ENCODE measurements at regions not wholly inside any gene's neighbourhood (a gene's known extent, or its start where the extent isn't known, plus 50 kb on each side); places are given as distances from the start of the nearest gene placed in this dataset.
"Not testable (repeated sequence)": the region's sequence is repeated elsewhere in the genome, so short reads cannot be mapped to it uniquely, and the experiment has no call there.

GRCh38 chr2:23042216-23042906 is 342.6 kb upstream of the KLHL29 start:
- H3K4me3 ChIP-seq (ENCODE audit: insufficient read length, low read depth), result no peak overlapping the region
- no peaks in the 10 kb centered on the region for H3K36me3 ChIP-seq (ENCODE audit: insufficient read depth, insufficient read length, low read length)
- H3K4me1 ChIP-seq (ENCODE audit: insufficient read depth, insufficient read length), result no peaks in the 10 kb centered on the region
- no peak for DNase-seq (ENCODE audit: low read depth, low spot score)
- H3K27me3 ChIP-seq (ENCODE audit: insufficient read depth, insufficient read length), result no peaks in the 10 kb centered on the region
- H3K9ac ChIP-seq (ENCODE audit: insufficient read length, low read depth), result no peak overlapping the region
- TF ChIP-seq ZNF274 (IDR thresholded peaks at IDR 0.05; ENCODE audit: low read depth, low read length), result no peak
- no peak for TF ChIP-seq YY1 (IDR thresholded peaks at IDR 0.05; ENCODE audit: insufficient read depth, insufficient read length)
- TF ChIP-seq SUZ12 (IDR thresholded peaks at IDR 0.05; ENCODE audit: extremely low read depth, insufficient read depth, insufficient read length), result no peak
- no peaks in the 10 kb centered on the region for H3K9me3 ChIP-seq (ENCODE audit: insufficient read depth, low read length)

GRCh38 chr2:23050388-23050787 is 334.6 kb upstream of the KLHL29 start:
- no peaks in the 10 kb centered on the region for H3K9me3 ChIP-seq (ENCODE audit: insufficient read depth, low read length)
- H3K4me3 ChIP-seq (ENCODE audit: insufficient read length, low read depth), result no peak overlapping the region
- DNase-seq (ENCODE audit: low read depth, low spot score), result no peak
- no peaks in the 10 kb centered on the region for H3K27me3 ChIP-seq (ENCODE audit: insufficient read depth, insufficient read length)
- H3K4me1 ChIP-seq (ENCODE audit: insufficient read depth, insufficient read length), result no peaks in the 10 kb centered on the region
- TF ChIP-seq YY1 (IDR thresholded peaks at IDR 0.05; ENCODE audit: insufficient read depth, insufficient read length), result no peak
- no peak for TF ChIP-seq SUZ12 (IDR thresholded peaks at IDR 0.05; ENCODE audit: extremely low read depth, insufficient read depth, insufficient read length)
- no peak for TF ChIP-seq ZNF274 (IDR thresholded peaks at IDR 0.05; ENCODE audit: low read depth, low read length)
- no peak overlapping the region for H3K9ac ChIP-seq (ENCODE audit: insufficient read length, low read depth)
- H3K36me3 ChIP-seq (ENCODE audit: insufficient read depth, insufficient read length, low read length), result no peaks in the 10 kb centered on the region

GRCh38 chr2:23053601-23054000 is 331.4 kb upstream of the KLHL29 start:
- H3K4me3 ChIP-seq (ENCODE audit: insufficient read length, low read depth), result no peak overlapping the region
- no peaks in the 10 kb centered on the region for H3K36me3 ChIP-seq (ENCODE audit: insufficient read depth, insufficient read length, low read length)
- no peak overlapping the region for H3K9ac ChIP-seq (ENCODE audit: insufficient read length, low read depth)
- no peaks in the 10 kb centered on the region for H3K4me1 ChIP-seq (ENCODE audit: insufficient read depth, insufficient read length)
- no peaks in the 10 kb centered on the region for H3K27me3 ChIP-seq (ENCODE audit: insufficient read depth, insufficient read length)
- no peak for TF ChIP-seq ZNF274 (IDR thresholded peaks at IDR 0.05; ENCODE audit: low read depth, low read length)
- TF ChIP-seq YY1 (IDR thresholded peaks at IDR 0.05; ENCODE audit: insufficient read depth, insufficient read length), result no peak
- no peak for TF ChIP-seq SUZ12 (IDR thresholded peaks at IDR 0.05; ENCODE audit: extremely low read depth, insufficient read depth, insufficient read length)
- no peaks in the 10 kb centered on the region for H3K9me3 ChIP-seq (ENCODE audit: insufficient read depth, low read length)
- DNase-seq (ENCODE audit: low read depth, low spot score), result no peak

GRCh38 chr2:23055251-23055650 is 329.7 kb upstream of the KLHL29 start:
- no peak overlapping the region for H3K9ac ChIP-seq (ENCODE audit: insufficient read length, low read depth)
- H3K4me1 ChIP-seq (ENCODE audit: insufficient read depth, insufficient read length), result no peaks in the 10 kb centered on the region
- DNase-seq (ENCODE audit: low read depth, low spot score), result no peak
- H3K9me3 ChIP-seq (ENCODE audit: insufficient read depth, low read length), result no peaks in the 10 kb centered on the region
- no peak overlapping the region for H3K4me3 ChIP-seq (ENCODE audit: insufficient read length, low read depth)
- no peaks in the 10 kb centered on the region for H3K27me3 ChIP-seq (ENCODE audit: insufficient read depth, insufficient read length)
- no peaks in the 10 kb centered on the region for H3K36me3 ChIP-seq (ENCODE audit: insufficient read depth, insufficient read length, low read length)
- TF ChIP-seq ZNF274 (IDR thresholded peaks at IDR 0.05; ENCODE audit: low read depth, low read length), result no peak
- no peak for TF ChIP-seq SUZ12 (IDR thresholded peaks at IDR 0.05; ENCODE audit: extremely low read depth, insufficient read depth, insufficient read length)
- TF ChIP-seq YY1 (IDR thresholded peaks at IDR 0.05; ENCODE audit: insufficient read depth, insufficient read length), result no peak

- not testable (repeated sequence) for DNase-seq (ENCODE audit: low read depth, low spot score); H3K4me3 ChIP-seq (ENCODE audit: insufficient read length, low read depth); H3K9ac ChIP-seq (ENCODE audit: insufficient read length, low read depth); H3K36me3 ChIP-seq (ENCODE audit: insufficient read depth, insufficient read length, low read length); H3K4me1 ChIP-seq (ENCODE audit: insufficient read depth, insufficient read length); H3K27me3 ChIP-seq (ENCODE audit: insufficient read depth, insufficient read length); H3K9me3 ChIP-seq (ENCODE audit: insufficient read depth, low read length)
Measured at GRCh38 chr2:23056846-23057245, 328.1 kb upstream of the KLHL29 start.

GRCh38 chr2:23058435-23058834 is 326.5 kb upstream of the KLHL29 start:
- Histone ChIP-seq H3K27me3 (ENCODE audit: insufficient read depth, insufficient read length) (no peaks in the 10 kb centered on the region), H3K4me3 (ENCODE audit: insufficient read length, low read depth) (no peak overlapping the region), H3K9me3 (ENCODE audit: insufficient read depth, low read length) (no peaks in the 10 kb centered on the region), H3K9ac (ENCODE audit: insufficient read length, low read depth) (no peak overlapping the region), H3K4me1 (ENCODE audit: insufficient read depth, insufficient read length) (no peaks in the 10 kb centered on the region), H3K36me3 (ENCODE audit: insufficient read depth, insufficient read length, low read length) (no peaks in the 10 kb centered on the region)
- TF ChIP-seq ZNF274 (IDR thresholded peaks at IDR 0.05; ENCODE audit: low read depth, low read length) (no peak), SUZ12 (IDR thresholded peaks at IDR 0.05; ENCODE audit: extremely low read depth, insufficient read depth, insufficient read length) (no peak), YY1 (IDR thresholded peaks at IDR 0.05; ENCODE audit: insufficient read depth, insufficient read length) (no peak)
- DNase-seq (ENCODE audit: low read depth, low spot score), result no peak

GRCh38 chr2:23065210-23065609 is 319.8 kb upstream of the KLHL29 start:
- no peaks in the 10 kb centered on the region for H3K27me3 ChIP-seq (ENCODE audit: insufficient read depth, insufficient read length)
- no peak for TF ChIP-seq ZNF274 (IDR thresholded peaks at IDR 0.05; ENCODE audit: low read depth, low read length)
- TF ChIP-seq SUZ12 (IDR thresholded peaks at IDR 0.05; ENCODE audit: extremely low read depth, insufficient read depth, insufficient read length), result no peak
- no peak for TF ChIP-seq YY1 (IDR thresholded peaks at IDR 0.05; ENCODE audit: insufficient read depth, insufficient read length)
- no peak for DNase-seq (ENCODE audit: low read depth, low spot score)
- no peaks in the 10 kb centered on the region for H3K9me3 ChIP-seq (ENCODE audit: insufficient read depth, low read length)
- H3K36me3 ChIP-seq (ENCODE audit: insufficient read depth, insufficient read length, low read length), result no peaks in the 10 kb centered on the region
- H3K4me3 ChIP-seq (ENCODE audit: insufficient read length, low read depth), result no peak overlapping the region
- no peaks in the 10 kb centered on the region for H3K4me1 ChIP-seq (ENCODE audit: insufficient read depth, insufficient read length)
- H3K9ac ChIP-seq (ENCODE audit: insufficient read length, low read depth), result no peak overlapping the region
